ENCODE measurements at regions not wholly inside any gene's neighbourhood (a gene's known extent, or its start where the extent isn't known, plus 50 kb on each side); places are given as distances from the start of the nearest gene placed in this dataset.

DNA sequence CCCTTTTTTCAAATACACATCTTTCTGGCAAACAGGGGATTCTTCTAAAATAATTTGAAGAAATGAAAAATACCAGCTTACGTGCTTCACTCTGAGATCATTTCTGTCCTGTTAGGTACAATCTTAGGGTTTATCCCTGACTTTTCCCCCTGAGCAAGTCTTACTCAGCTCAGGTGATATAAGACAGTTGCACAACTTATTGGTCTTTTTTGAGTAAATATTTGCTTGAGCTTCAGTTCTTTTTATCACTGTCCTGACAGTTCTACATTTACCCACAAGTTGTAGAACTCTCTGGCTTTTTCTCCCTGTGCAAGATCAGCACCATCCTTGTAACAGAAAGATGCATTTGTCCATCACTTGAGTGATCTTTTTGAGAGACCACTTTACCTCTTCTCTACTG is 84.9 kb downstream of the MID1IP1 start:
- no peak for TF ChIP-seq CTCF (IDR thresholded peaks at IDR 0.05; ENCODE audit: low read depth, low read length)
- H3K4me3 ChIP-seq (replicated peaks in 1 of 2; ENCODE audit: low read depth in 2 of 2, low read length in 2 of 2): no peak overlapping the region
- no peak for DNase-seq (ENCODE audit: low read depth in 2 of 2)

DNA sequence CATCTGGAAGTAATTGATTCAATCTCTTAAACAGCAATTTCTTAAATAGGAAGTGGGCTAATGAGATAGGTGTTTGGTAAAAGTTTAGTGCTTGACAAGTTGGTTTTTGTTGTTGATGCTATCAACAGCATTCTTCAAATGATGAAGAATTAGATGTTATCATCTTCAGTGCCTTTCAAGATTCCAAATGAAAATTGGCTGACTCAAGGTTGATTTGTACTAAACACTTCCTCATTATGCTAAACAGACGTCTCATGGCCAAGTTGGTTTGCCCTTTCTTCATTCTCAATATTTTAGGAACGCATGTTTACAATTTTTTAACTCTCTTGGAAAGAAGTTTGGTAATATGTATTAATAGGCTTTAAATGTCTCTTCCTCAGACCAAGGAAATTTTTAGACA is 86.0 kb downstream of the MID1IP1 start:
- TF ChIP-seq CTCF (IDR thresholded peaks at IDR 0.05; ENCODE audit: low read depth, low read length): no peak
- no peak for DNase-seq (ENCODE audit: low read depth in 2 of 2)
- H3K4me3 ChIP-seq (replicated peaks in 1 of 2; ENCODE audit: low read depth in 2 of 2, low read length in 2 of 2): no peak overlapping the region

DNA sequence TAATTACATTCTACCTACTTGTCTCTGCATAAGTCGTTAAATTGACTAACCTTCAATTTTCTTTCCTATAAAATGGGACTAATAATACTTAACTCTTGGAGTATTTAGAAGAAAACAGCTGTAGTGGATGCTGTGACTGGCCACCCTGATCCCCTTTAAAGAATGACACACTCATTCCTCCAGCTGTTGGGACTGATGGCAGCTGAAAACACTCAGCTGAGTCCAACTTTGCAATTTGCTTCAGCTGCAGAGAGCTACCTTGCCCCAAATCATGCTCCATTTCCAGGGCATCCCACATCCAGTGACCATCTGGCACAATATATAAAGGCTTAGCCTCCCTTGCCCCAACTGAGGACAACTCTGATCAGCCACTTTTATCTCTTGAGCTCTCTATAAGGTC is 89.1 kb downstream of the MID1IP1 start:
- TF ChIP-seq CTCF (IDR thresholded peaks at IDR 0.05; ENCODE audit: low read depth, low read length): no peak
- H3K4me3 ChIP-seq (replicated peaks in 1 of 2; ENCODE audit: low read depth in 2 of 2, low read length in 2 of 2): no peak overlapping the region
- no peak for DNase-seq (ENCODE audit: low read depth in 2 of 2)

GRCh38 chrX:38890963-38891362 is 89.7 kb downstream of the MID1IP1 start:
- H3K4me3 ChIP-seq (replicated peaks in 1 of 2; ENCODE audit: low read depth in 2 of 2, low read length in 2 of 2): no peak overlapping the region
- TF ChIP-seq CTCF (IDR thresholded peaks at IDR 0.05; ENCODE audit: low read depth, low read length): no peak
- no peak for DNase-seq (ENCODE audit: low read depth in 2 of 2)

DNA sequence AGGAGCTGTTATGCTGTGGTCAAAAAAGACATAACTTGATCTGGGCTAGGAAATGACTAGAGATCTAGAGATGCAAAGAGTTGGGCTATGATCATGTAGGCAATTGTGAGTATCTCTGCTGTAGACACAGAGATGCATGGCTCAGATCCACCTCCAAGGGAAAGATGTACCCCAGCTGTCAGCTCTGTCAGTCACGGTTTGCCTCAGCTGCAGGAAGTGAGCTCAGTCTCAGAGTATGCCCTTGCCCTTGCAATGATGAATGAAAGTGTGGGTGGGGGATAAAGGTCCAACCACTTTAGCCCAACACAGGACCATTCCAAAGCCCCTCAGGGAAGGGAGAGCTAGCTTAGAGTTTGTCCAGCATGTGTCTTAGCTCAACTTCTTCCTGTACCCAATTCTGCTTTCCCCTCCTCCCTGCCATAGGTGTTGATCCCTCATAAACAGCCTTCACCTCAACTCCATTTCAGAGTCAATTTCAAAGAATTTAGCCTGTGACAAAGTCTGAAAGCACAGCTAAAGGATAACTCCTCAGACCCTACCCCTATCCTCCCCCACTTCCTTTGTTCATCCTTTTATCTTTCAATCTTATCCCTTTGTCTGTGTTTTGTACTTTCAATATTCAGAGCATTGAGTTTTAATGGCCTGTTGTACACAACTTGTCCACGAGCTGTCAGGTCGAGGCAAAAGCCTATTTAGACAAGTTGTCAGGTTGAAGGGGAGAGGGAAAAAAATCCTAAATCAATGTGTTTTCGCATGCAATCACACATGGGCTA is 90.6 kb downstream of the MID1IP1 start:
- H3K4me3 ChIP-seq (replicated peaks in 1 of 2; ENCODE audit: low read depth in 2 of 2, low read length in 2 of 2): no peak overlapping the region
- DNase-seq (ENCODE audit: low read depth in 2 of 2): peak in 1 of 2 donors; percentile 24
- TF ChIP-seq CTCF (IDR thresholded peaks at IDR 0.05; ENCODE audit: low read depth, low read length): no peak

GRCh38 chrX:38893441-38893840 is 92.2 kb downstream of the MID1IP1 start:
- TF ChIP-seq CTCF (IDR thresholded peaks at IDR 0.05; ENCODE audit: low read depth, low read length): no peak
- no peak for DNase-seq (ENCODE audit: low read depth in 2 of 2)
- H3K4me3 ChIP-seq (replicated peaks in 1 of 2; ENCODE audit: low read depth in 2 of 2, low read length in 2 of 2): no peak overlapping the region

DNA sequence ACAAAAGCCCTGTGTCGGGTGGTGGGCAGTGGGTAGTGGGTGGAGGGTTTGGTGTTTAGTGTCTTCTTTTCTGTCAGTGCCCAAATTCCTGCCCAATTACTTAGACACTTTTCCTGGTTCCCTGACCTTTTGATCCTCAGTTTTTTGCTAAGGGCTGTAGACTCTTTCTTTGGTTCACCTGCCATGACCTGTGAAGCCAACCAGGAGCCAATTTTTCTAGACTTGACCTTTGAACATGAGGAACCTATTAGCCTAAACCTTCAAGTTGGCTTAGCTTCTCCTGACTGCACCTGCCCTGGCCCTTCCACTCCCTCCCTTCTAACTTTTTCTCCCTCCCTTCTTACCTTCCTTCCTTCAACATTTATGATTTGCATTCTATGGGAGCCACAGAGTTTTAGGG is 94.5 kb downstream of the MID1IP1 start:
- H3K4me3 ChIP-seq (replicated peaks in 1 of 2; ENCODE audit: low read depth in 2 of 2, low read length in 2 of 2): no peak overlapping the region
- TF ChIP-seq CTCF (IDR thresholded peaks at IDR 0.05; ENCODE audit: low read depth, low read length): no peak
- no peak for DNase-seq (ENCODE audit: low read depth in 2 of 2)

All from cardiac fibroblast (primary cell).